ENCODE measurements at regions not wholly inside any gene's neighbourhood (a gene's known extent, or its start where the extent isn't known, plus 50 kb on each side); places are given as distances from the start of the nearest gene placed in this dataset.

- Histone ChIP-seq H3K79me2 (no peaks in the 10 kb centered on the region), H3K27me3 (peaks cover 24% of the 10 kb centered on the region), H3K9me2 (replicated peaks; ENCODE audit: insufficient read depth) (no peaks in the 10 kb centered on the region), H3K36me3 (replicated peaks; ENCODE audit: insufficient read depth, low read depth) (no peaks in the 10 kb centered on the region), H3K27ac (peak overlapping the region; percentile 44), H3K4me2 (peak overlapping the region; percentile 97), H4K20me1 (ENCODE audit: insufficient read depth, poor library complexity, severe bottlenecking) (no peaks in the 10 kb centered on the region), H3K4me3 (peak overlapping the region; percentile 89), H3K9me3 (ENCODE audit: low read depth) (no peaks in the 10 kb centered on the region), H2AFZ (peak overlapping the region; percentile 93), H3K4me1 (ENCODE audit: insufficient read depth) (no peaks in the 10 kb centered on the region)
- 8% methylated on average over 8 of the region's 8 CpGs for WGBS (ENCODE audit: low lambda C conversion rate, missing lambda C conversion rate)
- TF ChIP-seq, protein P1, sequence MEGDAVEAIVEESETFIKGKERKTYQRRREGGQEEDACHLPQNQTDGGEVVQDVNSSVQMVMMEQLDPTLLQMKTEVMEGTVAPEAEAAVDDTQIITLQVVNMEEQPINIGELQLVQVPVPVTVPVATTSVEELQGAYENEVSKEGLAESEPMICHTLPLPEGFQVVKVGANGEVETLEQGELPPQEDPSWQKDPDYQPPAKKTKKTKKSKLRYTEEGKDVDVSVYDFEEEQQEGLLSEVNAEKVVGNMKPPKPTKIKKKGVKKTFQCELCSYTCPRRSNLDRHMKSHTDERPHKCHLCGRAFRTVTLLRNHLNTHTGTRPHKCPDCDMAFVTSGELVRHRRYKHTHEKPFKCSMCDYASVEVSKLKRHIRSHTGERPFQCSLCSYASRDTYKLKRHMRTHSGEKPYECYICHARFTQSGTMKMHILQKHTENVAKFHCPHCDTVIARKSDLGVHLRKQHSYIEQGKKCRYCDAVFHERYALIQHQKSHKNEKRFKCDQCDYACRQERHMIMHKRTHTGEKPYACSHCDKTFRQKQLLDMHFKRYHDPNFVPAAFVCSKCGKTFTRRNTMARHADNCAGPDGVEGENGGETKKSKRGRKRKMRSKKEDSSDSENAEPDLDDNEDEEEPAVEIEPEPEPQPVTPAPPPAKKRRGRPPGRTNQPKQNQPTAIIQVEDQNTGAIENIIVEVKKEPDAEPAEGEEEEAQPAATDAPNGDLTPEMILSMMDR (IDR thresholded peaks at IDR 0.05; ENCODE audit: poor library complexity): no peak
- TF ChIP-seq EZH2phosphoT487 (IDR thresholded peaks at IDR 0.05; ENCODE audit: low read depth, severe bottlenecking, unreplicated experiment) (no peak), EZH2 (IDR thresholded peaks at IDR 0.05; ENCODE audit: borderline replicate concordance) (no peak)
- DNase-seq (ENCODE audit: low spot score): peak; percentile 41
Observed at GRCh38 chr10:107915215-107915610, 750.7 kb upstream of the SORCS1 start.

GRCh38 chr10:107914450-107915214 lies 750.1 kb upstream of the SORCS1 start:
- Histone ChIP-seq H3K4me2 (peak overlapping the region; percentile 97), H2AFZ (peak overlapping the region; percentile 93)
- 3% methylated on average over 47 of the region's 78 CpGs for WGBS (ENCODE audit: low lambda C conversion rate, missing lambda C conversion rate)

GRCh38 chr10:107913317-107914294 lies 749.1 kb upstream of the SORCS1 start:
- Histone ChIP-seq H3K27ac (no peak overlapping the region), H4K20me1 (ENCODE audit: insufficient read depth, poor library complexity, severe bottlenecking) (no peaks in the 10 kb centered on the region), H3K4me3 (peak overlapping the region; percentile 89), H3K36me3 (replicated peaks; ENCODE audit: insufficient read depth, low read depth) (no peaks in the 10 kb centered on the region), H3K27me3 (peaks cover 24% of the 10 kb centered on the region), H3K9me3 (ENCODE audit: low read depth) (no peaks in the 10 kb centered on the region), H3K79me2 (no peaks in the 10 kb centered on the region), H3K4me2 (peak overlapping the region; percentile 97), H3K9me2 (replicated peaks; ENCODE audit: insufficient read depth) (no peaks in the 10 kb centered on the region), H3K4me1 (ENCODE audit: insufficient read depth) (no peaks in the 10 kb centered on the region), H2AFZ (peak overlapping the region; percentile 93)
- no peak for DNase-seq (ENCODE audit: low spot score)
- TF ChIP-seq, protein P1 (IDR thresholded peaks at IDR 0.05; ENCODE audit: poor library complexity): no peak
- TF ChIP-seq EZH2phosphoT487 (IDR thresholded peaks at IDR 0.05; ENCODE audit: low read depth, severe bottlenecking, unreplicated experiment): no peak
- TF ChIP-seq EZH2 (IDR thresholded peaks at IDR 0.05; ENCODE audit: borderline replicate concordance): no peak
- WGBS (ENCODE audit: low lambda C conversion rate, missing lambda C conversion rate): 34% methylated on average over 6 of the region's 6 CpGs

More at GRCh38 chr10:107914450-107915214, 750.1 kb upstream of the SORCS1 start:
- H3K79me2 ChIP-seq: no peaks in the 10 kb centered on the region
- no peaks in the 10 kb centered on the region for H4K20me1 ChIP-seq (ENCODE audit: insufficient read depth, poor library complexity, severe bottlenecking)
- DNase-seq (ENCODE audit: low spot score): peak; percentile 50
- H3K36me3 ChIP-seq (replicated peaks; ENCODE audit: insufficient read depth, low read depth): no peaks in the 10 kb centered on the region
- H3K9me2 ChIP-seq (replicated peaks; ENCODE audit: insufficient read depth): no peaks in the 10 kb centered on the region
- peak overlapping the region; percentile 89 for H3K4me3 ChIP-seq
- TF ChIP-seq EZH2 (IDR thresholded peaks at IDR 0.05; ENCODE audit: borderline replicate concordance): no peak
- TF ChIP-seq, protein P1 (IDR thresholded peaks at IDR 0.05; ENCODE audit: poor library complexity): no peak
- no peak for TF ChIP-seq EZH2phosphoT487 (IDR thresholded peaks at IDR 0.05; ENCODE audit: low read depth, severe bottlenecking, unreplicated experiment)
- H3K27me3 ChIP-seq: peaks cover 24% of the 10 kb centered on the region
- no peaks in the 10 kb centered on the region for H3K4me1 ChIP-seq (ENCODE audit: insufficient read depth)
- peak overlapping the region; percentile 44 for H3K27ac ChIP-seq
- no peaks in the 10 kb centered on the region for H3K9me3 ChIP-seq (ENCODE audit: low read depth)
